LNCAP (cell line): ENCODE measurements at regions not wholly inside any gene's neighbourhood (a gene's known extent, or its start where the extent isn't known, plus 50 kb on each side); places are given as distances from the start of the nearest gene placed in this dataset.

ENCODE experiments used
- CTCF ChIP-seq: fragments of 450-650 bp; IDR thresholded peaks from 2 replicates; pipeline ENCODE4 v1.5.1; 2017; ENCODE audit warnings: mild to moderate bottlenecking

- TF ChIP-seq CTCF, result no peak
Observed at GRCh38 chr6:76982476-76983199, 480.7 kb downstream of the HTR1B start.

GRCh38 chr6:76972474-76972873 is 490.8 kb downstream of the HTR1B start:
- TF ChIP-seq CTCF, result no peak

DNA sequence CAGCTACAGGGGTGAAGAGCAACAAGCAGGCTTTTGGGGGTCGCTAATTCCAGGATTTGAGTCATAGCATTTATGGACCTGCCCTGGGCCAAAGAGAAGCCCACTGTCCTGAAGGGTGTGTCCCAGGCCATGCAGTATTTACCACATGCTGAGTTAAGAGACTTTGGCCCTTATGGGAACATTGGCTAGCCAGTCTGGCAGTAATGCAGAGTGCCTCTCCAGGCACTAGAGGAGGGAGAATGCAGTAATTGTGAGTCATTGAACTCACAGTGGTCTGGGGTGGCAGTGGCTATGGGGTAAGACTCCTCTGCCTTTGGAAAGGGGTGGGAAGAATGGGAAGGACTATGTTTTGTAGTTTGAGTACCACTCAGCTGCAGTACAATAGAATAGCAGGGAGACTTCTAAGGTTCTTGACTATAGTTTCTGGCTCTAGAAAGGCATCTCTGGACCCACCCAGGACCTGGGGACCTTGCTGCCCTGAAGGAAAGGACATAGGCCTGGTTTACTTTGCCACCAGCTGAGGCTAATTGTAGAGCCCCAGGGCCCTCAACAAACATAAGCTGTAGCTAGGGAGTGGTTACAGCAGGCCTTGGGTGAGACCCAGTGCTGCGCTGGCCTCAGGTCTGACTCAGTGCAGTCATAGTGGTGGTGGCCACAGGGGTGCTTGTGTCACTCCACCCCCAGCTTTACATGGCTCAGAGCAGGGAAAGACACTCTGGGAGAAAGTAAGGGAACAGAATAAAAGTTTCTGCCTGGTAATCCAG is 520.9 kb downstream of the HTR1B start:
- no peak for TF ChIP-seq CTCF

DNA sequence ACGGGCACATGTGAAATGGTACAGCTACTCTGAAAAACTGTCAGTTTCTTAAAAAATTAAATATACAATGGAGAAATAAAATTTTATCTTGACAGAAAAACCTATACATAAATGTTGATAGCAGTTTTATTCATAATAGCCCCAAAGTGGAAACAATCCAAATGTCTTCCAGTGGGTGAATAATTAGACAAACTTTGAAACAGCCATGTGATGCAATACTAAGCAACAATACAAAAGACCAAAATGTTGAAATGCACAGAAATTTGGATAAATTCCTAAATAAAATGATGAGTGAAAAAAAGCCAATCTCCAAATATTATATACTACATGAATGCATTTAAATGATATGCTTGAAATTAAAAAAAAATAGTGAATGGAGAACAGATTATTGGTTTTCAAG is 523.1 kb downstream of the HTR1B start:
- TF ChIP-seq CTCF, result no peak

- TF ChIP-seq CTCF, result no peak
Observed at GRCh38 chr6:76914737-76915136, 548.6 kb downstream of the HTR1B start.

- TF ChIP-seq CTCF, result no peak
Observed at GRCh38 chr6:76892542-76892941, 570.7 kb downstream of the HTR1B start.

DNA sequence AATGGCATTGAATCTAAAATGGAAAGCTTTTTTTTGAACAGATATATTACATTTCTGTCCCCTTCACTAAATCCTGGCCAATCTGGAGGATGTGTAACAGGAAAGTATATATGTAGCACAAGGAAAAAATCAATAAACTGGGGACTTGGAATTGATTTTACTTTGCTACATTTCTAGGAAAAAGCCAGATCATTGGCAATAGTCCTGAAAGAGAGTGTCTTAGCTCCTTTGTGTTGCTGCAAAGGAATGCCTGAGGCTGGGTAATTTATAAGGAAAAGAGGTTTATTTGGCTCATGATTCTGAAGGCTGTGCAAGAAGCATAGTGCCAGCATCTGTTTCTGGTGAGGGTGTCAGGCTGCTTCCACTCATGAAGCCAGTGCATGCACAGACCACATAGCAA is 574.9 kb downstream of the HTR1B start:
- no peak for TF ChIP-seq CTCF
